Hypothalamus (tissue), 51 donors: ENCODE measurements at regions not wholly inside any gene's neighbourhood (a gene's known extent, or its start where the extent isn't known, plus 50 kb on each side); places are given as distances from the start of the nearest gene placed in this dataset.

ENCODE experiments used
- DNase-seq, 51 donors: peaks; one replicate each; lab custom pipeline; 2025; lab: John Stamatoyannopoulos, UW

DNA sequence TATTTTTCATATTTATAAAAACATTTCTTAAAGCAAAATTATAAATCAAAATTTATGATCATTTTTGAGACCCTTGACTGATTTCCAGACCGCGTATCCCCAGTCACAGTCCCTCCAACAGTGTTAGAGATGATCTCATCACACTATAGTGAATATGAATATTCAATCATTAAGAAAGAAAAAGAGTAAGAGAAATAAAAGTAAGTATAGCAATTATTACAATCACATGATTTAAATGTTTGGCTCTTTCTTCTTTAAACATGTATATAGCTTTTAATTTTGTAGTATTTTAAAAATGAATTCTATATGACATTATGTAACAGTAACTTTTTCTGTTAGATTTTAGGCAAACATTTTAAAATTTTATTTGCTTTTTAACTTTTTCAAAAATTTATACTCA is 438.3 kb downstream of the RFPL4B start:
- DNase-seq, result no peak

DNA sequence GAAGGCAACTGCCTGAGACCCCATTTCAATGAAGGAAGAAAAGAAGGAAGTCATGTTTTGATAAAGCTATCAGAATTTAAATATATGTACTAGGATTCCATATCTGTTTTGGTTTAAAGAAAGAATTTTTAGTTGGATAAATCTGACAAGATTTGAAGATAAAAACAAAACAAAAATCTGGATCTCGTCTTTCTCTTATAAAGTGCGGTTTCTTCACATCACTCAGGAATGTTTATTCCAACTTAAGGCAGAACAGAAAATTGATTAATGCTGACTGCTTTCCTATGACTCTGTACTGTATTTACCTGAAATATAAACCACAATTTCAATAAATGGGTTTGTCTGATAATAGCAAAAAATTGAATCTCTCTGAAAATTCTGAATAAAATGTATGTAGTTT is 439.7 kb downstream of the RFPL4B start:
- no peak for DNase-seq

DNA sequence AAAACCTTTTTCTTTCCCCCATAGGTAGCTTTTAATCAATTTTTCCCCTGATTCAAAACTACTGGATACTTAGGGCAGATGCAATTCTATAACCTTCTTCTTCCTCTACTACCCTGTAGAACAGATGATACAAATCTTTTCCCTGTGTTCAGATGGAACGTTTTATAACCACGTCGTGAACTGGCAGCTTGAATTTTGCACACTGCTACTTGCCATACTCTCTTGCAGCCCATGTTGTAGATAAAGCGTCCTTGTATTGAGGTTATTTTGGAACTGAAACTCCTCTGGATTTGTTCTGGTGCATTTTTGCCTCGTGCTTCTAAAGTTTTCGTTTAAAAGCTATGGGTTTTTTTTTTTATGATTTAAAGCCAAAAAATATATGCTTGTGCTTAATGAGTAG is 440.2 kb downstream of the RFPL4B start:
- no peak for DNase-seq

DNA sequence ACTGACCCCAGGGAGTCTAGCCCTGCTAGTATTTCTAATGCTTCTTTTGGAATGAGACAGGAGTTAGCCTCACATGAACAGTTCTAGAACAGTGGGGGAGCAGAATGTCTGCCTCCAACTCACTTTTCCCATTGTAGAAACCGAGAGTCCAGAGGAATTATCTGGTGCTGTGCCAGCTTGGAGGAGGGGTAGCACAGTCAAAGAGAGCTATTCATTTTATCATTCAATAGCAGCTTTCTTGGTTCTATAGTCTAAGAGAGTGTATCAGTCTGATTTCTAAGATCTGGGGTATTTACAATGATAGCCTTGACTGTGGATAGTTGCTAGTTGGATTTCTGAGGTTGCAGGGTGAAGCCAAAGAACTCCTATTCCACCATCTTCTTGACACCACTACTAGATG is 448.2 kb downstream of the RFPL4B start:
- no peak for DNase-seq

DNA sequence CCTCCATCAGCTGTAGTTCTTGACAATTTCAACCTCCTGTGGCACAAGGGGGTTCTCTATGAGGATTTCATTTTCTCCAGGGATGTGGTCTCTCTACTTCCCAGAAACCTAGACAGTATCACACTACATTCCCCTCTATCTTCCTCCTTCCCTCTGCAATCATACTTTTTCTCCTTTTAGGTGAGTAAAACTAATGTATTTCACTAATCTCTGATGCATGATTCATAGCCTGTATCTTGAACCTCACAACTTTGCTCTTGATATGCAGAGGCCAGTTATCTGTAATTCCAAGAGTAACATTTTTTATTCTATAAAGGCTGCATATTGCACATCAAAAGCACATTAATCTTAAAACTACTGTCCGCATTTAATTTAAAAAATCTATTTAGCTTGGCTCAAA is 449.6 kb downstream of the RFPL4B start:
- DNase-seq, result no peak

DNA sequence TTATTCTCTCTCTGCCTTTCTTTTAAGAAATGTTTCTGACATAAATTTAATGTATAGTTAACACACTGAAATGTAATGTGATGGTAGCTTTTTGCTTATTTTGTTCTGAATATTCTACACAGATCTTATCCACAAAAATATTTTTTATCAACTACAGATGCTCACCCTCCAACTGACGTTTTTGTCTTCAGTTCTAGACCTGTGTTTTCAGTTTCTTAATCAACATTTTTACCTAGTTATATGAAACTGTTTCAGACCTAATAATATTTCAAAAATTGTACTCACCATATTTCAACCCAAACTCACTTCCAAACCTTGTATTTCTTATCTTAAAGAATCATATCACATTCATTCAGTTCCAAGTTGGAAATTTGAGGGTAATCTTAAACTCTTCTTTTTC is 452.8 kb downstream of the RFPL4B start:
- DNase-seq, result no peak

DNA sequence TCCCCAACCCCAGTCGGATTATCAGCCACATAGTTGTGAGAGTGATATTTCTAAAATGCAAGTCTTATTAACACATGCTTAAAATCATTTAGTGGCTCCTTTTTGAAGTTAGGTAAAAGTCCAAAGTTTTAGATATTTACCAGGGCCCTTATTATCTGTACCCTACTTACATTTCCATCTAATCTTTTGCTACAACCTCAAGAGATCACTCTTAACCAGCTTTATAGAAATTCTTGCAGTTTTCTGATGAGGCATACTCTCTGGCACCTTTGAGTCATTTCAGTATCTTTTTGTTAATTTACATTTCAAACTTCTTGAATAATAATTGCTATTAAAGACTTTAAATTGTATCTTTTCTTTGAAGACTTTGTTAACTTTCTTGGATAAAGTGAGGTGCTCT is 453.3 kb downstream of the RFPL4B start:
- no peak for DNase-seq

DNA sequence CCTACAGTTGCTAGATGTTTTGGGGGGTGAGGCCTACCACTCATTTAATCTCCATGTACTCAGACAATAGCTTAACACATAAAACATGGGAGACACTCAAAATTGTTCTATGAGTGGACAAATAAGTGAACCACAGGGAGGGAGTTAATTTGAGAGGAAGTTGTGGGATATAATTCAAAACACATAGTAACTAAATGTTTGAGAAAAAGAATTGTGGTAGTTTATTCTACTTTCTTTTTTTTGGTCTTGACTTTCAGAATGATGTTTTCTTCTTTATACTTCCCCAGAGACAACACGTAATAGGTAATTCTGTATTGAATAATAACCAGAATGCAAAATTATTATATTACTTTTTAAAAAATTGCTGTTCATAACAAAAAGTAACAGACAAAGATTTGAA is 453.8 kb downstream of the RFPL4B start:
- DNase-seq, result no peak

DNA sequence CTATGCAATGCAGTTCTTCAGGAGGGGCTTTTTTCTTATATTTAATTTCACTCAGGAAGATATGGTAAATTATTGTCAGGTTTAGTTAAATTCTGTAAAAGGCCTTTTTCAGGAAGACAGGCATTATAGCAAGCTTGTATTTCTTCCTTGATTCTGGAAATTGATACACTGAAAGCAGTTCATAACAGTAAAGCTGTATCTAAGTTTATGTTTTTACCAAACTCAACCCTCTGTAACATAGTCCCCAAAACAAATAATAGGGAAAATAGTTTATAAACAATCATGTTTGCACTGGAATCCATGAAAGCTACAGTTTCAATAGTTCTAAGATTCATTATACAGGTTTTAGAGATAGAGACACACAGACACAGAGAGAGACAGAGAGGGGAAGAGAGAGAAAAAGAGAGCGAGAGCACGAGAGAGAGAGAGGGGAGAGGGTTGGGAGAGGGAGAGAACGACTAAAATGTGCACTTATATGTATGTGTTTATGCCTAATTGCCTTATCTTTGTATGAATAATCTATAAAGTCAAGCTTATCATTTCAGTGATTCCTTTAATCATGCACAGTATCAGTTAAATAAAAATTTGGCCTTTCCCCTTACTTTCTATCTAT is 454.4 kb downstream of the RFPL4B start:
- DNase-seq, result no peak

DNA sequence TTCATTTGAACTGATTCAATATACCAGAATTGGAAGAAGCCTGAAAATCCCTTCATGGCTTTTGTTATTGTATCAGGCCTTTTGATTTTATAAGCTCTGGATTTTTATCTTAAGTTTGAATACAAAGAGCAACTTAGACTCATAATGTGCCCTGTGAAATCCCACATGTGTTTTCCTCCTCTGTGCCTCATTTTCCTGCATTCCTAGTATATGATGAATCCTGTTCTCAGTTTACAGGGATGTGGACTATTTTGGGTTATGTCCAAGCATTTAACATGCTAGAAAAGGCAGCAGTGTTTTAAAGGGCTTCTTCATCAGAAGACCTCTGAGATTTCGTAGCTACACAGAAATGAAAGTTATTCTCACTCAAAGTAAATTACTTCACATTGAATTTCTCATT is 455.0 kb downstream of the RFPL4B start:
- DNase-seq, result no peak

DNA sequence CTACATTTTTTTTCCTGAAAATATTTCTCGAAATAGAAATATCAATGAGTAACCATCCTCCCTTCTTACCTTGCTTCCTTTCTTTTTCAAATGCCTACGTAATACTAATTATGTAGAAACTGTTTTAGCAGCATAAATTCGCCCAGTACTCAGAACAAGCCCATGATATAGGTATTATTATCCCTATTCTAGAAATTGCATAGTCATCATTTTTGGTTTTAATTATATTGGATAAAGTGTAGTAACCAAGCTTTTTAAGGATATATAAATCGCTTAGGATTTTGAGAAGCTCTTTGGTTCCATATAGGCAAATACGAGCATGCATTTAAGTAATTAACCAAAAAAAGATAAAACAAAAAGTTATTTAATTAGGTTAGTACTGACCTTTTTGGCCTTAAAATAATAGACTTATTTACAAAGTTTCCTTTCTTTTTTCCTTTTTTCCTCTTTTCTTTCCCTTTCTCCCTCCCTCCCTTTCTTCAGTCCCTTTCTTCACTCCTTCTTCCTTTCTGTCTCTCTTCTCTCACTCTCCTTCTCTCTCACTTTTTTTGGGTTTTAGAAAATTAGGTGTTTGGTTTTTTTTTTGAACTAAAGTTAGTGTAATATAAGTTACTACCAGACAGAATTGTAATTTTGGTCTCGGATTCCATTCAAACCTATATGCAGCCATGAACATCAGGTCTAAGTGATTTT is 457.7 kb downstream of the RFPL4B start:
- no peak for DNase-seq

DNA sequence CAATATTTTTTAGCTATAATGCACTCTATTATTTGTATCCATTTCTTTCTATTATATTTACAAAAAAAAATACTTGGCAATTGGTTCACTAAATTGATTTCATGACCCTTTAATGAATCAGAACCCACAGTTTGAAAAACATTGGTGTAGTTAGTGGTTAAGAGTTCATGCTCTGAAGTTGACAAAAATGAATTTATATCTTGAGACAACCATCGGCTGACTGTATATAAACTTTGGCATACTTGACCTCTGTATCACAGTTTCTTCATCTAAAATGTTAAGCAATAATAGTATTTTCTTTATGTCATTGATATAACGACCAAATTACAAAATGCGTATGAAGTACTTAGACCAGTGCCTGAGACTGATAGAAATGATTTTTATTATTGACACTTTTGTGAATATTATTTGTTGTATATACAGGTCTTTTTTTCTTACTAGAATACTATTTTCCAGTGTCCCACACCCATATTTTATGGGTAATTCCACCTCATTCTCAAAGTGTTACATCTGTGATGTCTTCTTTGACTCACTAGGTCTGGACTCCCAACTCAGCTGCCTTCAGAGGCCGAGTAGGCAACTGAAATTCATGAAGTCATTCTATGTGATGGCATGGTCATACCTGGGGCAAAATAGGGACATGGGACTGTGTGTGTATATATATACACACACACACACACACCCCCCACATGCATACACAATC is 459.2 kb downstream of the RFPL4B start:
- no peak for DNase-seq

DNA sequence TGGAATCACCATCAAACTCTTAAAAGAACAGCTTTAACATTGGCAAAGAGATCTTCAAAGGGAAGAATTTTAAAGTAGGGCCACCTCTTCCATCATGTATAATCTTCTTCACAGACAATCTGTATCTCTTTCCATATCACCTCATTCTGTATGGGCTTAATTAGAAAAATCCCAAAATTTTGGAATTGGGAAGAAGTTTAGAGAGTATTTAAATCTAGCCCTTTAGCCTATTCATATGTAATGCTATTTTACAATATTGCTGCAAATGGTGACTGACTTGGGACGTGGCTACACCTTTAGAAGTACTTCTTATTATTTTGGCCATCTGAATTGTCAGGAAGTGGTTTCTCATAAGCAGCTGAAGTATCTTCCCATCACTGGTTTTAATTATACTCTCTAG is 474.3 kb downstream of the RFPL4B start:
- no peak for DNase-seq

DNA sequence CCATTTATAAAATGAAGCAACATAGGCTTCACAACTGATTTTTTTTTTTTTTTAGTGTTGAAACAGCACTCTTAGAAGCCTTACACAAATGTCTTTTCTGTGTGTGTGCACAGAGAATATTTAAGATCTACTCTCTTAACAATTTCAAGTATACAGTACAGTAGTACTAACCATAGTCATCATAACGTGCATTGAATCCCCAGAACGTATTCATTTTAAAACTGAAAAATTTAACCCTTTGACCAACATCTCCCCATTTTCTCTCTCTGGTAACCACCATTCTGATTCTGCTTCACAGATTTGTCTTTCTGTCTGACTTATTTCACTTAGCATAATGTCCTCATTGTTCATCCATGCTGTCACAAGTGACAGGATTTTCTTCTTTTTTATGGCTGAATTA is 475.6 kb downstream of the RFPL4B start:
- no peak for DNase-seq

DNA sequence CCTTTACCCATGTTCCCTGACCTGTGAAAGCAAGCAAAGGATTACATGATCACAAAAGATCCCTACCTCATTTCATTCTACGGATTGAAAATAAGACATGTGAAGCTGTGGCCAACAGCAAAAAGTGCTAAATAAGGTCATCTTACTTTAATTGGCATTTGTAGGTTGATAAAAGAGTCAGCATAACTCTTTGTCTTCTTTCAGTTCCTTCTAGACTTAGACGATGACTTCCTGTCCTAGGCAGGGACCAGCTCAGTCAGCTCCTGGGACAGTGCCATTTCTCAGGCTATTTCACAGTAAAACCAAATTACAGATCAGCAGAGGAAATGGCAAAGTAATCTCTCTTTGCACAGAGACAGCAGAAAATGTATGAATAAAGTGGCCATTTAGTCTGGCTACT is 480.7 kb downstream of the RFPL4B start:
- DNase-seq, result peak in 16 of 51 donors; percentile 0 to 31 (median 2)

DNA sequence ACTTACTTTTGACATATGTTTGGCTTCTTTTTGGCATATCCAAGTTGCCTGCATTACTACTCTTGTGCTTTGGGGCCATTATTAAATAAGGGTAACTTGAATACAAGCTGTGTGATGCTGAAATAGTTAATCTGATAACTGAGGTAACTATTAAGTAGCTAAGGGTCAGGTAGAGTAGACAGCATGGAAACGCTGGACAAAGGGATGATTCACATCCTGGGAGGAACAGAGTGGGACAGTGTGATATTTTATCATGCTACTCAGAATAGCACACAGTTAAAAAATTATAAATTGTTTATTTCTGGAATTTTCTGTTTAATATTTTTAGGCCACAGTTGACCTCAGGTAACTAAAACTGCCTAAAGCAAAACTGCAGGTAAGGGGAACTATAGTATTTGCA is 483.9 kb downstream of the RFPL4B start:
- no peak for DNase-seq

DNA sequence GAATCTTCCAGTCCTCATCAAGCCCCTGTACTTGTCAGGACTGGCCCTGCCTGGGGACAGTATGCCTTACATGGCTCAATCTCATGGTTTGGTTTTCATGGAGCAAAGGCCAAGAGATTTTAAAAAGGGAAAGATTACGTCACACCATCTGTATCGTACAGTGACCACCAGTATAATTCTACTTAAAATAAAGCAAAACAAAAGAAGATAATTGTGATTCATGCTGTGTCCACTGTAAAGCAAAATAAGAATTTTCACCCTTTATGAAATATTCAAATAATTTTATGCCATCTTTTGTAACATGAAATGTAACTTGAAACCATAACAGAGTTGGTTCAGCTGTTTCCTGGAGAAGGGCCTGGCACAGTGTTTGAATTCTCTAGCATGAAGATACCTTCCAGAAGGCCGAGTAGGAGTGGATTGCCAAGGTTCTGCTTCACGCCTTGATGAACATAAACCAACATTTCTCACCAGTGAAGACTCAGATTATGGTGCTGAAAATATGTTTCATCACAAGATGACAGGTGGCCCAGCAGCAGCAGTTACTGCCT is 486.5 kb downstream of the RFPL4B start:
- peak in 1 of 51 donors; percentile 7 for DNase-seq

DNA sequence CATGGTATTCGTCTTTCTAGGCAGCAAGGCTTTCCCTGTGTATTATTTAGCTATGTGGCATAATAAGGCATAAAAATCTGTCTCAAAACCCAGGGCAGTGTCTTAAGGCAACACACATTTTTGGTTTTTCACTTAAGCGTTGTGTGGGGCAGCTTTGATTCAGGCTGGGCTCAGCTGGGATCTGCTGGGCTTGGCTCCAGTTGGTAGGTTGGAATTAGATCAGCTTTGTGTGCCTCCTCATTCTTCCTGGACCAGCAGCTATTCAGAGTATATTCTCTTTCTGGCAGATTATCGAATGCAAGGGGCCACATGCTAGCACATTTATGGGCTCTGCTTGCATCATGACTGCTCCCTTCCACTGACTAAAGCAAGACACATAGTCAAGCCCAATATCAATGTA is 487.9 kb downstream of the RFPL4B start:
- DNase-seq, result peak in 1 of 51 donors; percentile 7

DNA sequence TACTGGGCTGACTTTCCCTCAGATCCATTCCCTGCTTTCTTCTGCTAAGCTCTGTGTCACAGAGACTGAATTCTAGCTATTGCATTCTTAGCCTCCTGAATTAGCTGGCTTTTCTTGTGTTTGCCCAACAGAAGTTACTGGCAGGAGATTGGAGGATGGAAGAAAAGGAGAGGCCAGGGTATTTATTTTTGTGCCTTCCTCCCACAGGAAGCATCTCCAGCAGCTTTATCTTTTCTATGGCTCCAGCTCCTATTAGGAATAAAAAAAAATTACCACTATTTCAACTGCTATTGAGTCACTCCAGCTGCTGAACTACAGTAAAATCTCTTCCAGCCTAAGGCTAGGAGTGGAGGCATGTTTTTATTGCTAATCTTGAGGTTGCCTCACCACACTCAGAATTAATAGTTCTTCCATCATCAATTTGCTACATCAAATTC is 492.4 kb downstream of the RFPL4B start:
- DNase-seq, result no peak

DNA sequence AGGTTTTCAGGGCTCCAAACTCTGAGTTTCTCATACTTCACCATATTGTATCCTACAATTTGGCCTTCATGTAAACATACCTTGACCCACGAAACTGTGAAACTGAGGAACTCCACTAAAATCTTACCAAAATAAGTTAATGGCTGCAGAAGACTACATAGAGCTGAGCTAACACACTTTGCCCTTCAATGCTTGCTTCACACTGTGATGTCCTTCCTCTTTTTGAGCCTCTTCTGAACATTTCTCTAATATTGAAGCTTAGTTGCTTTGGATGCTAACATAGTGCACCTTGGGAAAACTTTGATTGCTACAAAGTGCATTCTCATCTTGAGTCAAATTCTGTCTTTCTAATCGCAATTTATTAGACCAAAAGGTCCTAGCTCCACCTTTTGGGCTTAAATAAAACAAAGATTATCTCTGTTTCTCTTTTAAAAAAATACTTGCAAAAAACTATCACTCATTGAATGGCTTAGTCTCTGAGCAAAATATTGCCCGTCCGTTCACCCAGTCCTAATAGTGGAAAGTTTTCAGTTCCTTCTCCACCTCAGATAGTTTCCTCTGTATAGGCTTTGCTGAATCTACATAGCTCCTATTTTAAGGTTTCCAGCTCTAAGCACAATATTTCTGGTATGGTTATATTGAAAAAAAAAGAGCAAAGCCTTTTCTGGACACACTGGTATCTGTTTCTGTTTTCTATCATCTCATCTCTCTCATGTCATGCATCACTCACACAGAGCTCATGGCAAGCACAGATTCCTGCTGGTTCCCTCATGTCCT is 494.6 kb downstream of the RFPL4B start:
- no peak for DNase-seq

DNA sequence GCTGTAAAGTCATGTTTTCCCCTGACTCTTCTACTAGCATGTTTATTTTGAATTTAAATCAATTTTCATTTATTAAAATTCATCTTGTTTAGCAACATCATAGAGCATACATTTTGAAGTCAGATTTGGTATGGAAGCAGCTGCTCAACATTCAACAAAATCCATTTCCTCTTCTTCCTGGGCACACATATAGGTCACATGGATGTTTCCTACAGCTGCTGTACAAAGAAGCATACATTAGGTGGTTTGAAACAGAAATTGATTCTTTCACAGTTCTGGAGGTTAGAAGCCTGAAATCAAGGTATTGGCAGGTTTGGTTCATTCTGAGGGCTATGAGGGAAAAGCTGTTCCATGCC is 495.2 kb downstream of the RFPL4B start:
- no peak for DNase-seq
